HepG2 (cell line): ENCODE measurements at regions not wholly inside any gene's neighbourhood (a gene's known extent, or its start where the extent isn't known, plus 50 kb on each side); places are given as distances from the start of the nearest gene placed in this dataset.

ENCODE experiments used
- ATAC-seq: fragments of 200-7000 bp; cut with Tn5 transposase; 3 replicates; pipeline ENCODE4 v1.9.1; 2020; ENCODE audit warnings: mild to moderate bottlenecking, moderate library complexity
- BruUV-seq: library from RNA; stranded (reverse); fragments of 400-500 nt; replicated peaks from 2 replicates; lab custom pipeline; 2021; lab: Mats Ljungman, UMichigan
- CTCF ChIA-PET: fragments of 300-600 bp; formaldehyde crosslinking; extraction: SDS; loops from one replicate; lab custom pipeline; 2021; ENCODE audit warnings: low total read pairs, inconsistent platforms, low intra/inter-chr PET ratio; lab: Yijun Ruan, JAX
- POLR2A ChIA-PET: fragments of 350-600 bp; sonication (Branson Sonifier 250); formaldehyde crosslinking; loops from one replicate; lab custom pipeline; 2020; ENCODE audit warnings: antibody characterized with exemption, inconsistent platforms; lab: Yijun Ruan, JAX
- DNase-seq: peaks from one replicate; pipeline ENCODE4 v3.0.0-alpha.2; 2015; ENCODE audit warnings: low spot score
- FAIRE-seq: peaks from 3 replicates; lab custom pipeline; 2011; peaks lifted over from hg19 to GRCh38; lab: Jason Lieb, UNC
- H2AFZ ChIP-seq: one replicate; pipeline ENCODE4 v1.6.1; 2011; ENCODE audit warnings: low read length, inconsistent platforms
- H3K27ac ChIP-seq: fragments of 300-600 bp; 3 replicates; pipeline ENCODE4 v1.8.0; 2011; ENCODE audit warnings: mixed run types, mild to moderate bottlenecking, mixed read lengths, low read length, inconsistent platforms; ENCODE audit not compliant: insufficient read depth; ENCODE audit errors: extremely low read length
- H3K27me3 ChIP-seq, 2 experiments: fragments of 200-600 bp in 1 of 2; 2 replicates in 1 of 2; 3 replicates in 1 of 2; pipeline versions ENCODE4 v1.6.0 to v1.8.0; 2011; ENCODE audit warnings: low read length in 2 of 2, mild to moderate bottlenecking in 2 of 2, moderate library complexity in 2 of 2, inconsistent platforms in 1 of 2; ENCODE audit not compliant: insufficient read depth in 2 of 2, control insufficient read depth in 1 of 2
- H3K36me3 ChIP-seq, 2 experiments: fragments of 200-600 bp in 1 of 2; replicated peaks in 1 of 2; 2 replicates in 1 of 2; 3 replicates in 1 of 2; pipeline versions ENCODE4 v1.5.1 to v1.8.0; 2011; ENCODE audit warnings: low read length in 2 of 2, inconsistent platforms in 1 of 2; ENCODE audit not compliant: insufficient read depth in 2 of 2, control insufficient read depth in 1 of 2
- H3K4me1 ChIP-seq: 2 replicates; pipeline ENCODE4 v1.5.1; 2012; ENCODE audit warnings: low read length, inconsistent platforms; ENCODE audit not compliant: insufficient read depth
- H3K4me2 ChIP-seq: 2 replicates; pipeline ENCODE4 v1.6.0; 2011; ENCODE audit warnings: low read depth, low read length, inconsistent platforms
- H3K4me3 ChIP-seq, 3 experiments: fragments of 200-600 bp in 1 of 3; sonication (generic), shearing (Covaris generic) in 1 of 3; replicated peaks in 1 of 3; 2 replicates each; pipeline ENCODE4 v1.5.1; 2011 to 2016; ENCODE audit warnings: low read length in 3 of 3, inconsistent platforms in 2 of 3, low read depth in 2 of 3, mild to moderate bottlenecking in 2 of 3, control low read depth in 1 of 3, mixed read lengths in 1 of 3; ENCODE audit not compliant: insufficient read depth in 1 of 3
- H3K79me2 ChIP-seq: one replicate; pipeline ENCODE4 v1.6.1; 2011; ENCODE audit warnings: low read length, inconsistent platforms; ENCODE audit not compliant: insufficient read depth
- H3K9ac ChIP-seq: 2 replicates; pipeline ENCODE4 v1.6.0; 2011; ENCODE audit warnings: mild to moderate bottlenecking, low read depth, low read length, inconsistent platforms; ENCODE audit not compliant: insufficient read depth
- H3K9me3 ChIP-seq: 2 replicates; pipeline ENCODE4 v1.5.1; 2012; ENCODE audit warnings: mild to moderate bottlenecking, low read length
- H4K20me1 ChIP-seq: 2 replicates; pipeline ENCODE4 v1.6.0; 2011; ENCODE audit warnings: inconsistent platforms, mild to moderate bottlenecking, low read length, moderate library complexity; ENCODE audit not compliant: insufficient read depth
- ZNF142 ChIP-seq: sonication (generic); formaldehyde crosslinking; IDR thresholded peaks from 2 replicates; pipeline ENCODE4 v1.4.0; 2020; ENCODE audit warnings: missing genetic modification reagents
- ZNF256 ChIP-seq: sonication (generic); formaldehyde crosslinking; conservative IDR thresholded peaks from 2 replicates; pipeline ENCODE4 v1.4.0; 2020; ENCODE audit warnings: missing genetic modification reagents
- ZNF576 ChIP-seq: sonication (generic); formaldehyde crosslinking; IDR thresholded peaks from 2 replicates; pipeline ENCODE4 v1.4.0; 2020; ENCODE audit warnings: mild to moderate bottlenecking, missing genetic modification reagents
- ZNF75D ChIP-seq: sonication (generic); formaldehyde crosslinking; IDR thresholded peaks from 2 replicates; pipeline ENCODE4 v1.8.1; 2023; ENCODE audit warnings: missing genetic modification reagents, mild to moderate bottlenecking, borderline replicate concordance
- WGBS: methylation state at CpG from one replicate; pipeline ENCODE4 v1.1.6; 2017; ENCODE audit warnings: low lambda C conversion rate; 5-methylcytosine and 5-hydroxymethylcytosine counted together
- in situ Hi-C: cut with HindIII; loops from 2 replicates; pipeline ENCODE4 v1.10.0; 2017; ENCODE audit warnings: low pct_unique_long_range_greater_than_20kb; ENCODE audit not compliant: extremely low pct_ligation_motif_present
- intact Hi-C: fragments of 100-400 bp; cut with micrococcal nuclease; formaldehyde crosslinking; loops from one replicate; pipeline ENCODE4 v1.10.0; 2022; ENCODE audit not compliant: unreplicated experiment

GRCh38 chr18:39840406-39840805 is 2114.6 kb upstream of the PIK3C3 start (continued):
- TF ChIP-seq ZNF142 (CRISPR knock-in tag), result no peak
- no peak for TF ChIP-seq ZNF256
- no peak for TF ChIP-seq ZNF576
- TF ChIP-seq ZNF75D (CRISPR knock-in tag), result no peak

- POLR2A ChIA-PET, result no interaction called here
- H3K4me2 ChIP-seq, result no peak overlapping the region
- intact Hi-C loops, result loop anchor here (10.0 kb wide), 1 partner anchor 1905 kb away; no protein-coding TSS in a partner anchor
- BruUV-seq, result no TSS peak
- H2AFZ ChIP-seq, result no peak overlapping the region
- CTCF ChIA-PET, result no interaction called here
- H3K9ac ChIP-seq, result no peak overlapping the region
- no peak for TF ChIP-seq ZNF256
- no peak overlapping the region for H3K27ac ChIP-seq
- H3K79me2 ChIP-seq, result no peaks in the 10 kb centered on the region
- H3K36me3 ChIP-seq, result no peaks in the 10 kb centered on the region
- ATAC-seq (no peak), DNase-seq (no peak), FAIRE-seq (no peak)
- no peaks in the 10 kb centered on the region for H4K20me1 ChIP-seq
- peaks cover 2 to 15% of the 10 kb centered on the region in 2 experiments; a peak in 3 of 5 replicates for H3K27me3 ChIP-seq
- WGBS, result 74% methylated on average over 4 of the region's 4 CpGs
- in situ Hi-C loops, result no loop called here
- peaks cover 15% of the 10 kb centered on the region for H3K4me1 ChIP-seq
- no peaks in the 10 kb centered on the region for H3K9me3 ChIP-seq
- H3K4me3 ChIP-seq, result no peak overlapping the region
These were observed 2115.3 kb upstream of the PIK3C3 start for GRCh38 chr18:39839782-39840181.
